Astrocyte (in vitro differentiated cells and primary cell): ENCODE measurements at regions not wholly inside any gene's neighbourhood (a gene's known extent, or its start where the extent isn't known, plus 50 kb on each side); places are given as distances from the start of the nearest gene placed in this dataset.
"Not testable (repeated sequence)": the region's sequence is repeated elsewhere in the genome, so short reads cannot be mapped to it uniquely, and the experiment has no call there.

ENCODE experiments used
- DNase-seq: peaks from one replicate; pipeline ENCODE4 v3.0.0-alpha.2; 2010; ENCODE audit warnings: low read depth
- FAIRE-seq: peaks from 2 replicates; lab custom pipeline; 2011; peaks lifted over from hg19 to GRCh38; lab: Jason Lieb, UNC
- H2AFZ ChIP-seq: 2 replicates; pipeline ENCODE4 v1.6.0; 2012; ENCODE audit warnings: low read depth, low read length, inconsistent platforms
- H3K27ac ChIP-seq: 2 replicates; pipeline ENCODE4 v1.5.1; 2011; ENCODE audit warnings: low read depth, low read length, inconsistent platforms
- H3K27me3 ChIP-seq: 2 replicates; pipeline ENCODE4 v1.6.0; 2011; ENCODE audit warnings: low read length, inconsistent platforms; ENCODE audit not compliant: insufficient read depth
- H3K36me3 ChIP-seq: 2 replicates; pipeline ENCODE4 v1.5.1; 2011; ENCODE audit warnings: low read length, inconsistent platforms; ENCODE audit not compliant: insufficient read depth
- H3K4me1 ChIP-seq: 2 replicates; pipeline ENCODE4 v1.5.1; 2011; ENCODE audit warnings: low read length, inconsistent platforms; ENCODE audit not compliant: insufficient read depth
- H3K4me2 ChIP-seq: 2 replicates; pipeline ENCODE4 v1.6.0; 2012; ENCODE audit warnings: low read length, inconsistent platforms
- H3K4me3 ChIP-seq: 2 replicates; pipeline ENCODE4 v1.5.1; 2011; ENCODE audit warnings: low read depth, mild to moderate bottlenecking, low read length, inconsistent platforms; ENCODE audit not compliant: insufficient read depth
- H3K79me2 ChIP-seq: 2 replicates; pipeline ENCODE4 v1.6.0; 2012; ENCODE audit warnings: mild to moderate bottlenecking, low read length, inconsistent platforms; ENCODE audit not compliant: insufficient read depth
- H3K9ac ChIP-seq: 2 replicates; pipeline ENCODE4 v1.6.0; 2012; ENCODE audit warnings: mild to moderate bottlenecking, low read length, inconsistent platforms
- H3K9me3 ChIP-seq: 2 replicates; pipeline ENCODE4 v1.5.1; 2012; ENCODE audit warnings: low read depth, mild to moderate bottlenecking, low read length, inconsistent platforms; ENCODE audit not compliant: insufficient read depth
- H4K20me1 ChIP-seq: 2 replicates; pipeline ENCODE4 v1.6.0; 2012; ENCODE audit warnings: low read length, inconsistent platforms; ENCODE audit not compliant: insufficient read depth
- H3K27ac Mint-ChIP-seq: one replicate; pipeline ENCODE4 v1.8.0; 2021; ENCODE audit warnings: mild to moderate bottlenecking, mixed read lengths; ENCODE audit not compliant: unreplicated experiment
- H3K27me3 Mint-ChIP-seq: one replicate; pipeline ENCODE4 v1.8.0; 2021; ENCODE audit warnings: low read depth, mixed read lengths; ENCODE audit not compliant: unreplicated experiment
- H3K36me3 Mint-ChIP-seq: one replicate; pipeline ENCODE4 v1.8.0; 2021; ENCODE audit warnings: low read depth, mixed read lengths; ENCODE audit not compliant: unreplicated experiment
- H3K4me1 Mint-ChIP-seq: one replicate; pipeline ENCODE4 v1.8.0; 2021; ENCODE audit warnings: low read depth, mixed read lengths; ENCODE audit not compliant: unreplicated experiment
- H3K4me3 Mint-ChIP-seq: one replicate; pipeline ENCODE4 v1.8.0; 2021; ENCODE audit warnings: mild to moderate bottlenecking, moderate library complexity, mixed read lengths; ENCODE audit not compliant: unreplicated experiment
- H3K9me3 Mint-ChIP-seq: one replicate; pipeline ENCODE4 v1.8.0; 2021; ENCODE audit warnings: mild to moderate bottlenecking, mixed read lengths; ENCODE audit not compliant: unreplicated experiment
- EZH2 ChIP-seq: IDR thresholded peaks from 2 replicates; pipeline ENCODE4 v1.6.1; 2012; ENCODE audit warnings: mild to moderate bottlenecking, low read length, inconsistent platforms; ENCODE audit not compliant: insufficient read depth
- TF ChIP-seq, protein P1 (sequence below): IDR thresholded peaks from 2 replicates; pipeline ENCODE4 v1.5.1; 2011; ENCODE audit warnings: low read depth, mild to moderate bottlenecking, inconsistent platforms, low read length, moderate library complexity; ENCODE audit not compliant: insufficient read depth

DNA sequence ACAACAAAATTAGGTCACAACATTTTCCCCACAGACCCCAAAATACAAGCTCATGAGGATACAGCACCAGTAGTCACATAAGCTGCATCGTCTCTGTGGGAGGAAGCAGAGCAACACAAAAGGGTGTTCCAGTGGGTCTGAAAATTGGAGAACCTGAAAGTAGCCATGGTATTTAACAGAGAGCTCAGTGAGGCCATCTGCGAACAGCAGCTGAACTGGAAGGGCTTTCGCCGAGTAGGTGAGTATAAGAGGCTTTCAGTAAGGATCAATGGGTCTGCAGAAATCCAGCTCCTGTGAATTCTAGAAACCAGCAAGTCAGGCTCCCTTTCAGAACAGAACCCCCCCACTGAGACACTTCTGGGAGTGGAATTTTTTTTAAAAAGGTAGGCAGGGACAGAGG lies 120.0 kb upstream of the RREB1 start:
- Mint-ChIP-seq H3K4me3 (no peak overlapping the region), H3K27me3 (peaks cover 10% of the 10 kb centered on the region), H3K36me3 (no peaks in the 10 kb centered on the region), H3K9me3 (peaks cover 3% of the 10 kb centered on the region), H3K27ac (no peak overlapping the region), H3K4me1 (no peaks in the 10 kb centered on the region)
- Histone ChIP-seq H3K27me3 (no peaks in the 10 kb centered on the region), H3K9ac (no peak overlapping the region), H3K36me3 (no peaks in the 10 kb centered on the region), H3K4me2 (no peak overlapping the region), H3K27ac (no peak overlapping the region), H3K79me2 (no peaks in the 10 kb centered on the region), H4K20me1 (no peaks in the 10 kb centered on the region), H3K9me3 (no peaks in the 10 kb centered on the region), H3K4me3 (no peak overlapping the region), H2AFZ (no peak overlapping the region), H3K4me1 (no peaks in the 10 kb centered on the region)
- no peak for TF ChIP-seq EZH2
- TF ChIP-seq, protein P1, sequence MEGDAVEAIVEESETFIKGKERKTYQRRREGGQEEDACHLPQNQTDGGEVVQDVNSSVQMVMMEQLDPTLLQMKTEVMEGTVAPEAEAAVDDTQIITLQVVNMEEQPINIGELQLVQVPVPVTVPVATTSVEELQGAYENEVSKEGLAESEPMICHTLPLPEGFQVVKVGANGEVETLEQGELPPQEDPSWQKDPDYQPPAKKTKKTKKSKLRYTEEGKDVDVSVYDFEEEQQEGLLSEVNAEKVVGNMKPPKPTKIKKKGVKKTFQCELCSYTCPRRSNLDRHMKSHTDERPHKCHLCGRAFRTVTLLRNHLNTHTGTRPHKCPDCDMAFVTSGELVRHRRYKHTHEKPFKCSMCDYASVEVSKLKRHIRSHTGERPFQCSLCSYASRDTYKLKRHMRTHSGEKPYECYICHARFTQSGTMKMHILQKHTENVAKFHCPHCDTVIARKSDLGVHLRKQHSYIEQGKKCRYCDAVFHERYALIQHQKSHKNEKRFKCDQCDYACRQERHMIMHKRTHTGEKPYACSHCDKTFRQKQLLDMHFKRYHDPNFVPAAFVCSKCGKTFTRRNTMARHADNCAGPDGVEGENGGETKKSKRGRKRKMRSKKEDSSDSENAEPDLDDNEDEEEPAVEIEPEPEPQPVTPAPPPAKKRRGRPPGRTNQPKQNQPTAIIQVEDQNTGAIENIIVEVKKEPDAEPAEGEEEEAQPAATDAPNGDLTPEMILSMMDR: no peak
- FAIRE-seq: no peak
- no peak for DNase-seq

DNA sequence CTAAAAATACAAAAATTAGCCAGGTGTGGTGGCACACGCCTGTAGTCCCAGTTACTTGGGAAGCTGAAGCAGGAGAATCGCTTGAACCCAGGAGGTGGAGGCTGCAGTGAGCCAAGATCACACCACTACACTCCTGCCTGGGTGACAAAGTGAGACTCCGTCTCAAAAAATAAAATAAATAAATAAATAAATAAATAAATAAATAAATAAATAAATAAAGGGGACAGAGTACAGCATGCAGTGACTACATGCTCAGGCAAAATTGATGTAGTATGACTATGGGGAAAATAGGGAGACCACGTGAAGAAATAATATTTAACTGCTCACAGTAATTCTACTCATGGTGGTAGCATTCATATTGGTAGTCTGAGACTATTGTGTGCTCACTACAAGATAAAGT lies 117.7 kb upstream of the RREB1 start:
- not testable (repeated sequence) for H3K9me3 ChIP-seq, H3K9ac ChIP-seq, H3K4me1 Mint-ChIP-seq, H3K4me2 ChIP-seq, H3K4me3 ChIP-seq, H3K27ac ChIP-seq, DNase-seq, H3K27me3 ChIP-seq, FAIRE-seq, H3K4me1 ChIP-seq, H3K27me3 Mint-ChIP-seq, H2AFZ ChIP-seq, H3K36me3 ChIP-seq, H4K20me1 ChIP-seq, H3K27ac Mint-ChIP-seq, H3K36me3 Mint-ChIP-seq, H3K79me2 ChIP-seq, H3K4me3 Mint-ChIP-seq, H3K9me3 Mint-ChIP-seq

DNA sequence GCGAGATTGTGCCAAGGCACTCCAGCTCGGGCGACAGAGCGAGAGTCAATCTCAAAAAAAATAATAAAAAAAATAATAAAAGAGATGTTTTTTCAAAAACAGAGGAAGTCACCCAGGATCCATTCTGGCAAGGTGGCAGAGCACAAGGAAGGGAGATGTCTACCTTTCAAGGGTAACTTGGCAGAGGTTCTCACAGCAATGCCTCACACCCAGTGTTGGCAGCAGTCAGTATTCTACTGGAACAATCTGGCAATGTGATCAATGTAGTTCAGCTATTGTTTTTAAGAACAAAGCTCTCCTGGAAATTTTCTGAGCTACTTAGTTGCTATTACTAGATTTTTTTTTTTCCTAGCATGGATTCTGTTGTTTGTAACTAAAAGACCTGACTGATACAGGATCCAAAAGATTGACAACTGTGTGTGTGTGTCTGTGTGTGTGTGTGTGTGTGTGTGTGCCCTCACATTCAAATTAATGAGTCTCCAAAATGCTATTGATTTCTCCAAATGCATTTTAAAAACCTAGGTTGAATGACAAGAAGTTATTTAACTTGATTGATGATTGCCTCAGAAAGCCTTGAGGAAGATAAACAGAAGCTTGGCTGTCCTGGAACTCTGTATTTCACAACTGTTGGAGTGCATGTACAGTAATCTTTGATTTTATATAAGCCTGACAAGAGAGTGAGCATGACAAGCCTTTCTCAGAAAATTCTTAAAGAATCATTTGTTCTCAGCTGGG lies 114.1 kb upstream of the RREB1 start:
- H3K4me3 Mint-ChIP-seq: no peak overlapping the region
- no peaks in the 10 kb centered on the region for H3K27me3 ChIP-seq
- H3K27ac Mint-ChIP-seq: no peak overlapping the region
- no peaks in the 10 kb centered on the region for H3K79me2 ChIP-seq
- no peaks in the 10 kb centered on the region for H3K4me1 ChIP-seq
- no peaks in the 10 kb centered on the region for H3K9me3 ChIP-seq
- TF ChIP-seq EZH2: no peak
- TF ChIP-seq, protein P1: no peak
- no peaks in the 10 kb centered on the region for H3K36me3 ChIP-seq
- no peak overlapping the region for H3K27ac ChIP-seq
- H3K4me1 Mint-ChIP-seq: peaks cover 8% of the 10 kb centered on the region
- no peak overlapping the region for H3K9ac ChIP-seq
- H2AFZ ChIP-seq: no peak overlapping the region
- H3K36me3 Mint-ChIP-seq: no peaks in the 10 kb centered on the region
- no peaks in the 10 kb centered on the region for H3K27me3 Mint-ChIP-seq
- no peak overlapping the region for H3K4me3 ChIP-seq
- DNase-seq: no peak
- no peak overlapping the region for H3K4me2 ChIP-seq
- no peaks in the 10 kb centered on the region for H3K9me3 Mint-ChIP-seq
- no peaks in the 10 kb centered on the region for H4K20me1 ChIP-seq
- no peak for FAIRE-seq
